HG03097 (cell line): ENCODE measurements at regions not wholly inside any gene's neighbourhood (a gene's known extent, or its start where the extent isn't known, plus 50 kb on each side); places are given as distances from the start of the nearest gene placed in this dataset.
A peak's percentile ranks its signal among the peaks of the same experiment; 100 is the strongest.
"Not testable (repeated sequence)": the region's sequence is repeated elsewhere in the genome, so short reads cannot be mapped to it uniquely, and the experiment has no call there.

Experiments used
- ATAC-seq: cut with Tn5 transposase; IDR thresholded peaks from one replicate; pipeline ENCODE4 v1.9.1; 2021; ENCODE audit not compliant: unreplicated experiment, low FRiP score

DNA sequence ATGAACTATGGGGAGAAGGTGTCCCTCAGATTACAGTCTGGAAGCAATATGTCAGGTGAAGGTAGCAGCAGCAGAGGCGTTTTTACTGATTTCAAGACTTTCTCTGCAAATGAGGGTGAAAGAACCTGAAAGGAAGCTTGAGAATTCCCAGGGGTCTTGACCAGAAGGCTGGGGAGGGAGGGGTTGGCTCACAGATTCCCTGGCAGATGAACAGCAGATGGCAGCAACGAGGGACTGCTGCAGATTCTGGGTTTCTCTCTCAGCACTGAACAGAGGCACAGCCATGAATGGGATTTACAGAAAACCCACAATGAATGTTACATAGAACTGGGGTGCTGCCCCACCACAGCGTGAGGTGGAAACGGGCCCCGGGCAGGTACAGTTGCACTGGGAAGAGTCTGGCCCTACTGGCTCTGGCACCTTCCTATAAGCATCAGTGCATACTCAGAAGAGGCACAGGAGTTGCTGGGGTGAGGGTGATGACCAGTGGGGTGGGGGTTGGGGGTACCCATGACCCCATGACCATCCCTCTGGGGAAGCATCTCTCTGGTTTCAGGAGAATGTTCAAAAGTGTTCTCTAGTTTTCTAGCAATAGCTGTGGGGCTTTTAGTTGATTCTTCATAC lies 317.8 kb downstream of the SH2D4B start:
- no peak for ATAC-seq

DNA sequence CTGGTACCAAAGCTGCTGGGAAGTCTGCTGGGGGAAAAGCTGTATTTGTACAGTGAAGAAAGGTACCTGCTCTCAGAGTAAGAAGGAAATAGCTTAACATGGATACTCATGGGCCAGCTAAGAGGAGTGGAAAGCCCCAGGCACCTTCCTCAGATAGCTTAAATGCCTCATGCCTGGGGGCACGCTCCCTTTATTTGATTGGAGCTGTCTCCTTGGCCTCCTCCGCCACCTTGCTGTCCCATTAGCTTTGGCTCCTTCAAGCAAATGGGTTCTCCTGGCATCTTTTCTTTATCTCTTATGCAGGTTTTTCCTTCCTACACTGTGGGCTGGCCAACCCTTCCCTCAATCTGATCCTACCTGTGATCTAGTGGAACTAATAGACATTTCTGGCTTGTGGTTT lies 318.5 kb downstream of the SH2D4B start:
- ATAC-seq = no peak

DNA sequence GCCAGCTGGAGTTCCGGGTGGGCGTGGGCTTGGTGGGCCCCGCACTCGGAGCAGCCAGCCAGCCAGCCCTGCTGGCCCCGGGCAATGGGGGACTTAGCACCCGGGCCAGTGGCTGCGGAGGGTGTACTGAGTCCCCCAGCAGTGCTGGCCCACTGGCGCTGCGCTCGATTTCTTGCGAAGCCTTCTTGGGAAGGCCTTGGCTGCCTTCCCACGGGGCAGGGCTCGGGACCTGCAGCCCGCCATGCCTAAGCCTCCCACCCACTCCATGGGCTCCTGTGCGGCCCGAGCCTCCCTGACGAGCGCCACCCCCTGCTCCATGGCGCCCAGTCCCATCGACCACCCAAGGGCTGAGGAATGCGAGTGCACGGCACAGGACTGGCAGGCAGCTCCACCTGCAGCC lies 321.6 kb downstream of the SH2D4B start:
- not testable (repeated sequence) for ATAC-seq

DNA sequence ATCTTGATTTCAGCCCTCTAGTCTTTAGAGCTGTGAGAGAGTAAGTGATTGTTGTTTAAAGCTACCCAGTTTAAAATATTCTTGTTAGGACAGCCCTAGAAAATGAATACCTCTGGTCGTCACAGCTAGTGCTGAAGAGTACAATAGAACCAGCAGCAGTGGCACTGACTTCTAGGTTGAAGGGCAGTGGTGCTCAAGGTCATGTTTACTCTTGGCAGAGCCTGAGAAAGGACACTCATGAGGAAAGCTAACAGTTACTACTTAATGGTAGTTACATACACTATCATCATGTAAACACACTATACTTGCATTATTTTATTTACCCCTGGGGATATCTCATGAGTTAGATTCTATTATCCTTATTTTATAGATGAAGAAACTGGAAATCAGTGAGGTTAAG lies 323.0 kb downstream of the SH2D4B start:
- no peak for ATAC-seq

DNA sequence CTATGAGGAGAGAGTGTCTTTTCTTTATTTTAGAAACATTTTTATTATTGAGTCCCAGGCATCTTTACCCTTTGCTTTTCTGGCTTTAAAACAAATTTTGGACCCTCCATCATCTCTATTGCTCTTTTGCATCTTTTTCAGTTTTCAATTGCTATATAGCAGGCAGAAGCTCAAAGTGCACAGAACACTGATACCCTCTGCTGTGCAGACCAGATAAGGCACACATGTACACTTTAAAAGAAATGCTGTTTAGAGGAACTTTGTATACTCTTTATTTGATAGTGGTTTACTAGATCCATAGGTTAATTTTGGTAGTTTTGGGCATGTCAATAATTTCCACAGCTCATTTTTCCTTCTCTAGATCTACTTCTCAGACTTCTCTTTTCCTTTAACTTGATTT lies 324.2 kb downstream of the SH2D4B start:
- no peak for ATAC-seq

DNA sequence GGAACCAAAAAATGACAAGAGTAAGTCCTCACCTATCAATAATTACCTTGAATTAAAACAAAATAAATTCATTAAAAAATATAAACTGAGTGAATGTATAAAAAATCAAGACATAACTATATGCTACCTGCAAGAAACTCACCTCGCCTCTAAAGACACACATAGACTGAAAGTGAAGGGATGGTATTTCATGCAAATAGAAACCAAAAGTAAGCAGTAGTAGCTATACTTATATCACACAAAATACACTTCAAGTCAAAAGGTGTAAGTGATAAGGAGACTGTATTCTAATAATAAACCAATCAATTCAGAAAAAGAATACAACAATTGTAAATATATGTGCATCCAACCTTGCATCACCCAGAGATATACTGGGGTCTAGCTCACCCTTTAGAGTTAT lies 332.6 kb downstream of the SH2D4B start:
- ATAC-seq = peak; percentile 79

DNA sequence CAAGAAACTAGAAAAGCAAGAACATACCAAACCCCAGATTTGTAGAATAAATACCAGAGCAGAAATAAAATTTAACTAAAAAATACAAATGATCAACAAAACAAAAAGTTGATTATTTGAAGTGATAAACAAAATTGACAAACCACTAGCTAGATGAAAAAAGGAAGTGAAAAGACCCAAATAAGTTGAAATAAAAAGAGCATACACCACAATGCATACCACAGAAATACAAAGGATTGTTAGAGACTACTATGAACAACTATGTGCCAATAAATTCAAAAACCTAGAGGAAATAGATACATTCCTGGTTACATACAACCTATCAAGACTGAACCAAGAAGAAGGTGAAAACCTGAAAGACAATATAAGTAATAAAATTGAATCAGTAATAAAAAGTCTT lies 333.4 kb downstream of the SH2D4B start:
- peak; percentile 56 for ATAC-seq

DNA sequence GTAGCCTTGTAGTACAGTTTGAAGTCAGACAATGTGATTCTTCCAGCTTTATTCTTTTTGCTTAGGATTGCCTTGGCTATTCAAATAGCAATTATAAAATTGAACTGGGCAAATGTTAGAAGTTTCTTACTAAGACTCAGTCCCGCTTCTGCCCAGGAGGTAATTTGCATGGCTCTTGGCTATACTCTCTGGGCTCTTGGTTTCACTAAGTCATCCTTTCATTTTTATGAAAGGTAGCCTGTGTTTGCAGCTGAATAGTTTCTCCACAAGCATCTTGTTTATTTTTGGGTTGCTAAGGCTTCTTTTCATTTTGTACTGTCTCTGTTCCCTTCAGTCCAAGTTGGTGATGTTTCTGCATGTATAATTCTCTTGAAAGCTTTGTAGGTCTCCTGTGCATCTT lies 340.6 kb downstream of the SH2D4B start:
- no peak for ATAC-seq

DNA sequence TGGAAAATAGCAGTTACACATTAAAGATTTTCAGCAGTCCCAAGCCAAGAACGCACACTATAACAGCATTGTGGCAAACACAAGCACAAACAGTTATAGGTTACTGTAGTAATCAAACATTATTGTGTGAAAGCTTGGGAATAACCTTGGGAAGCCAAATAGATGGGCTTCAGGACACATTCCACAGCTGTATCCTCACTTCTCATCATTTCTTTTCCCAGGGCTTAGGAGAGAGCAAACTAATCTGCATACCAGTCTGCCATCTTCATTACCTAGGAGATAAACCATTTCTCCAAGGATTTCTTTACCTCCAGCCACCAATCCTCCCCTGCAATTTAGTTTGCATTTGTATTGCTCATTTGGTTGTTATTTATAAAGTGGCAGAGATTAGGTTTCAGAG lies 352.4 kb downstream of the SH2D4B start:
- ATAC-seq = no peak

DNA sequence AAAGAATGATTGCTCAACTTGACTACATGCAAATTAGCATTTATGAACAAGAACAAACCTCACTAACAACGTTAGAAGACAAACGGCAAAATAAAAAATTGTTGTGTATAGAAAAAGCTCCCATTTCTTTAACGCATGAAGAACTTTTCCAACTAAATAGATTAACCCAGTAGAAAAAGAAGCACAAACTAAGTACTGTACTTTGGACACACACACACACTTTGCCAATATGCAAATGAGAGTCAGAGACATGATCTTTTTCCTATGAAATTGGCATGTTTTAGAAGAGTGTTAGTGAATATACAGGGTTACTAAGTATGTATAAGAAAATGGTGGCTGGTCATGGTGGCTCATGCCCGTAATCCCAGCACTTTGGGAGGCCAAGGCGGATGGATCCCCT lies 355.6 kb downstream of the SH2D4B start:
- no peak for ATAC-seq

DNA sequence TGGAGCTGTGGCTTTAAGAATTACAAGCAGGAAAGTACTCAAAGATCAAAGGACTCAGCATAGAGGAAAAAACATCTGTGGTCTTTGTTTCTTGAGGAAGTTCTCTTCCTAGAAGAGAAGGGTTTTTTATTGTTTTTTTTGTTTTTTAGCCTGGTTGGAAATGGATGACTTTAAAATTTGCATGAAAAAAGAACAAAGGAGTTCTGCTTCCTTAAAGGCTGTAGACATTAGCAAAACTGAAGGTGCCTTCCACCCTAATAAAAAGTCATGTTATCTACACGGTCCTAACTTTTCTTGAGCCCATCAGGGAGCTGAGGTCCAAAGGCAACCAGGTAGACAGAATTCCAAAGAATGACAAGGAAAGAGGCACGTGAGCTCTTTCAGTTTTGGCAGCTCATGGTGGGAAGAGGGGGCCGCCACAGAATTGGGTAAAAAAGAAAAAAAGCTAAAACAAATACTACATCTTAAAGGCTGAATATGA lies 356.6 kb downstream of the SH2D4B start:
- no peak for ATAC-seq

DNA sequence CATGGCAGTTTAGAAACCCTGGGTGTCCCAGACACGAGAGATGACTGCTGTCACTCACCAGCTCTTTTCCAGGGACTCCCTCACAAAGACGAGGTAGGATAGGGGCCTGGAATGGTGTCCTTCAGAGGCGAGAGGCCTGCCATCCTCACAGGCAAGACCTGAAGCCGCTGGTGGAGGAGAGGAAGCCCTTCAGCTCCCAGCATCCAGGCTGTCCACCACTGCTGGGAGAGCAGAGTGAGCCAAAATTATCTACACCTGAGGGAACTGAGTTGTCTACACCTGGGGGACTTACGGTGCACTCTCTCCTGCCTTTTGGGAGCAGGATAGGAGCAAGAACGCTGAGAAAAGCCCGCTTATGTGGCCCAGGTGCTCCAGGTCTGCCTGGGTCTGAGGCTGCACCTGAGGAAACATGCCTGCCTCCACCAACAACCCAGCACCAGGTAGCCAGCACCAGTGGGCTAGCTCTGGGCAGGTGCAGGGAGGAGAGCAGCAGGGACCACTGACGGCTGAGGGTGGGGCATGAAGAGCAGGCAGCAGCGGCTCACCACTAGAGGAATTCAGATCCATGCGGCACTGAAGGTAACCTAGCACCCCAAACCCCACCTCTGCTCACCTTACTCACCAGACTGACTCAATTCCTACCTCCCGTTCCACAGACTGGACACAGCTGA lies 357.2 kb downstream of the SH2D4B start:
- ATAC-seq = no peak

DNA sequence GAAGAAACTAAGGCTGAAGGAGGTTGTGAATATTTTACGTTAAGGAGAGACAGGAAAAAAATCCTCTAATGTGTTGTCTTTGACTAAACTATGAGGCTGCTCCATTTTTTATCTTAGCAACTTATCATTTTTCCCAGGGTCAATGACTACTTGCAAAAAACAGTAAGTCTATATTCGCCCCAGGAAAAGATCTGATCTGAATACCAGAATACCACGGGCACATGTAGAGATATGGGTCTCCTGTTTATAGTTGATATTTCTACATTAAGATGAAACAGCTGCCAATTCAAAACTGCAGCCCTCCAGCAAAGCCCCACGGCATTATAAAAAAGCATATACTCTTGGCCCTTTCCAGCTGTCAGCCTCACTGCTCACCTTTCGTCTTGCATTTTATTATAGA lies 358.4 kb downstream of the SH2D4B start:
- ATAC-seq = no peak

DNA sequence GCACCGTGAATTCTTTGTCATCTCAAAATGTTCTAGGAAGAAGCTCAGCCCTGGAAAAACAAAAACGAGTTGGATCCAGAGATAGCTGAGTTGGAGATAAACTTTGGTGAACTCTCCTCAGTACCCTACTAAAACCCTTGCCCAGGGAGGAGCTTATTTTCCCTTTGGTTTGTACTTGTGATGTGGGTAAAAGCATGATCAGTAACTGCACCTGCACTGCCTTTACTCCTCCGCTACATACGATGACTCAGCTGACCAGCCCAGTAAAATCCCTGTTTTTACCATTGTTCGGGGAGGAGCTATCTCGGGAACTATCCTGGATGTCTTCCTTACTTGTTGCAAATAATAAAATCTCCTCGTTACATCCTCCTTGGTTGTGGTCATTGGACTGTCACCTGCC lies 359.3 kb downstream of the SH2D4B start:
- no peak for ATAC-seq

DNA sequence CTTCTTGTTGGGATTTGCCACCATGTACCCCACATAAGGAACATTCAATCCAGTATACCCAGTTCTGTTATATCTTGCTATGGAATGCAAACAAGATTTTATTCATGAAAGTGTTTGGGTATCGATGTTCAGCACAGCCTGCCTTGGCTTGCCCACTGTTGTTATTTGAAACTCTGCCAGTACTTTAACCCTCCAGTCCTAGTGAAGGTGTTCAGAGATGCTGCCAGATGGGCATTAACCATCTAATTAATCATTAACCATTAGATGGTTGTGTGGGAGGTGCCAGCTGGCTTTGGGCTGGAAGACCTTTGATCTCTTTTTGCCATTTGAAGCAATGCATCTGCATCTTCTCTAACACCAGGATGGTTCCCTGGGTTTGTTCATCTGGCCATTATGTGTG lies 363.0 kb downstream of the SH2D4B start:
- ATAC-seq = no peak

DNA sequence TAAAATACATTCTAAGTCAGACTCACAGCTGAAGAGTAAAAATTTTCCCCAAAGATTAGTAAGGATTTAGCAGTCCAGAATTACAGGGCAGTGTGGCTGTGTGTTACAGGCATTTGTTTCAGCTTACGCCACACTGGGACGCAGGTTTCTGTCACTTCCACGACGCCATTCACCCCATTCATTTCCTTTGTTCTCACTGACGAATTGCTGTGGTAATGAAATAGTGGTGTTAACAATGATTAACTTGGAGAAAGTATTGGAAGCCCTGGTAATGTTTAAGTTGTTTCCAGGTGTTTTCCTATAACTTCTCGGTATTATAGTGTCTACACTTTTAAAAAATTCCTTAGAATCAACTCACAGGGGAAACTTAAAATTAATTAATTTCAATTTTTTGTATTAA lies 370.9 kb downstream of the SH2D4B start:
- ATAC-seq = no peak

DNA sequence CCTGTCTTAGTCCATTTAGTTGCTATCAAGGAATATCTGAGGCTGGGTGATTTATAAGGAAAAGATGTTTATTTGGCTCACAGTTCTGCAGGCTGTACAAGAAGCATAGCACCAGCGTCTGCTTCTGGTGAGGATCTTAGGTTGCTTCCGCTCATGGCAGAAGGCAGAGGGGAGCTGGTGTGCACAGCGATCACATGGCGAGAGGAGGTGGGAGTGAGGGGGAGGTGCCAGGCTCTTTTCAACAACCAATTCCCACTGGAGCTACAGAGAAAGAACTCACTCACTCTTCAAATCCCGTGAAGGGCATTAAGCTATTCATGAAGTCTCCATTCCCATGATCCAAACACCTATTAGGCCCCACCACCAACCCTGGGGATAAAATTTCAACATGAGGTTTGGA lies 371.6 kb downstream of the SH2D4B start:
- no peak for ATAC-seq

DNA sequence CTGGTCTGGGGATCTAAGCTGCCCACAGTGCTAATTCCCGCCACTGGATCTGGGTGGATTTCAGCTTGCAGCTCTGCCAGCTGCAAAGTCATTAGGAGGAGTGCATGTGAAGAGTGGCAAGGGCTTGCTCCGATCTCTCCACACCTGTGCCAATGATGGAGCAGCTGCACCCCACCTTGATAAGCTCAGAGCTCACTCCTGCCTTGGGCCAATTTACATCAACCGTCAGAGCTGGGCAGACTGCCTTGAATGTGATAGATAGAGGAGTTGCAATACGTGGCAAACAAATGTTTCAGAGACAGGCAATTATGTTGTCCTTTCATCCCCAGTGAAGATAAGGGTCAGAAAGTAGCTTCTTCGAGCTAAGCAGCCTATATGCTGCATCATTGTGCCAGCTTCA lies 379.9 kb downstream of the SH2D4B start:
- no peak for ATAC-seq

DNA sequence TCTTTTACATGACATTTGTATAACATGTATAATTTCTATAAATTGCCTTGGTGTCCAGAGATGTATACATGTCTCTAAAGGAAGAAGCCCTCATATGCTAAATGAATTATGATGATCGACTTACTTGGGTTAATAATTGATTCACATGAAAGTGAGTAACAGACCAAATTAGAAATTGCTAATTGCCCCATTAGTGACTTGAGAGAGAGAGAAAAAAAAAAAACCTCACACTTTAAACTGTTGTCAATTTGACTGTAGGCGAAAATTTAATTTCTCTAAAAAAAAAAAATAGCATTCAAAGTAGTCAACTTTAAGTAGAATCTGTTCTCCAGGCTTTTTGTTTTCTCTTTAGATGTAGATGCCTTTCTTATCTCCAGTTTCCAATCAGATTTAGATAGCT lies 383.3 kb downstream of the SH2D4B start:
- ATAC-seq = no peak

DNA sequence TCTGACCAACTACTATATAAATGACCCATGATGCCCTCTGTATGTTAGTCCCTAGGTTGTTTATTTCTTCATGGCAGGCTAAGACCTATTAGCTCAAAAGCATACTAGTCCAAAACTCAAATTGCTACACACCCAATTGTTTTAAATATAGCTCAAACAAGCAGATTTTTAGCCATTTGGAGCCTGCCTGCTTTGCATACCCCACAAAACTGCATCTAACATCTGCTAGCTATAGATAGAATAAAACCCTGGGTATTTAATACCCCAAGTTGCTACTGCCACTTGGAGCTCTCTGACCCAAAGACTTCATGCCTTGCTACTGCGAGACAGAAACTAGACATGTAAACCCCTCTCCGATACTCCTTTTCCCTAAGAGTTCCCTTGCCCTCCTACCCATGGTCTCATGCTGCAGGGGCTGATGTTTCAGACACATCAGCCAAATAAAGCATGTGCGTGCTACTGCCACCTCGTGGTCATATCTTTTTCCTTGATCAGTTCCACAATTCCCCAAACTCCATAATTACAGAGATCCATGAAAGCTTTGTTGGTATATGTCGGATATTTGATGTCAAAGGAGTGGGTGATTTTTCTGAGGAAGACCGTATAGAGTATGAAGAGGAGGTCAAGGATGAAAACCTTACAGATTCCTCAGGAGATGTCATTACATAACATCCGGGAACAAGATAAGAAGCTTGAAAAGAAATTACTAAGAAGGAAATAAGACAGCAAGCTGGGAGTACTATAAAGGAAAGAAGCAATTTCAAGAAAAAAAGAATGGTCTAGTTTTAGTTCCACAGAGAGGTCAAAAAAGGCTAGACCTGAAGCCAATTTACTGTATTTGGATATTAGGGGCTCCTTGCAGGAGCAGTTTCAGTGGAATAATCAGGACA lies 386.6 kb downstream of the SH2D4B start:
- no peak for ATAC-seq

DNA sequence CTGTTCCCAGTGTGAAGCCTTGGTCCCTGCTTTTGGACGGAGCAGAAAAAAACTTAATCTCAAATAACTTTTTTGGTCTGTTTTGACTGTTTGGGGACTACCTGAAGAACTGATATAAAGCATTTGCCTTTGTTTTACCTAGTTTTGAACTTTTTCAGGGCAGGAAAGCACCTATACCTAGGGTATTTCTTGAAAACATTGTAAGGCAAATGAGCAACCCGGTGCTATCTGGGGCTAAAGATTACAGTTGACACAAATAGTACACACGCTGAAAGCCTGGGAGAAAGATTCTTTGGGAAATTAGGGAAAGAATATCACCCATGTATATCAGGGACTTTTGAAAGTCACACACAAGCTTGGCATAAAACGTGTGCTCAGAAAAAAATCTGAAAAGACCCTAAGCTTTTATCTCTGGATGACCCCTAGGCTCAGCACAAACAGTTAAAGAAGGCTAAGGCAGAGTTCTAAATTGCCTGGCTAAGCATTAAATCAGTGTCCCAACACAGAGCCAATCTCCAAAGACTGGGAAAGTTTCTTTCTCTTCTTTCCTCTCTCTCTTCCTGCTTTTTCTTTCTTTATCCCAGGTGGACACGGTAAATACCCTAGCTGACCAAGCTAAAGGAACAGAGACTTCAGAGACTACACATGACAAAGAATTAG lies 389.8 kb downstream of the SH2D4B start:
- no peak for ATAC-seq
